SK-N-SH (cell line): ENCODE measurements at regions not wholly inside any gene's neighbourhood (a gene's known extent, or its start where the extent isn't known, plus 50 kb on each side); places are given as distances from the start of the nearest gene placed in this dataset.
A peak's percentile ranks its signal among the peaks of the same experiment; 100 is the strongest.

ENCODE experiments used
- CTCF ChIA-PET: fragments of 300-600, 350-600 bp; formaldehyde crosslinking; extraction: SDS; loops from one replicate; lab custom pipeline; 2021; lab: Yijun Ruan, JAX
- POLR2A ChIA-PET: fragments of 350-600 bp; sonication (Branson Sonifier 250); formaldehyde crosslinking; extraction: SDS; loops from one replicate; lab custom pipeline; 2020; ENCODE audit warnings: antibody characterized with exemption, inconsistent platforms; lab: Yijun Ruan, JAX
- DNase-seq: peaks from one replicate; pipeline ENCODE4 v3.0.0; 2012
- H2AFZ ChIP-seq: fragments of 200-600 bp; sonication (generic); 2 replicates; pipeline ENCODE4 v1.8.1; 2016; ENCODE audit warnings: antibody characterized with exemption, mild to moderate bottlenecking, low read depth
- H3F3A ChIP-seq: fragments of 200-600 bp; sonication (generic); replicated peaks from 2 replicates; pipeline ENCODE3; 2016; ENCODE audit warnings: antibody characterized with exemption, mild to moderate bottlenecking; ENCODE audit not compliant: insufficient read depth
- H3K27ac ChIP-seq, 2 experiments: fragments of 200-500 bp in 1 of 2; fragments of 200-600 bp in 1 of 2; sonication (Bioruptor generic) in 1 of 2; sonication (generic), shearing (Covaris generic) in 1 of 2; 2 replicates each; pipeline versions ENCODE4 v1.5.1 to v1.6.1; 2014 to 2016; ENCODE audit warnings: low read depth in 2 of 2, inconsistent platforms in 1 of 2, low read length in 1 of 2, mild to moderate bottlenecking in 1 of 2, mixed read lengths in 1 of 2
- H3K27me3 ChIP-seq: fragments of 200-600 bp; sonication (generic), shearing (Covaris generic); 2 replicates; pipeline ENCODE4 v1.6.1; 2016; ENCODE audit warnings: mixed run types; ENCODE audit not compliant: insufficient read depth
- H3K36me3 ChIP-seq, 2 experiments: fragments of 200-500 bp in 1 of 2; fragments of 200-600 bp in 1 of 2; sonication (Bioruptor generic) in 1 of 2; sonication (generic) in 1 of 2; replicated peaks in 1 of 2; 2 replicates each; pipeline versions ENCODE3 to v1.5.1; 2014 to 2016; ENCODE audit warnings: low read length in 1 of 2, mild to moderate bottlenecking in 1 of 2; ENCODE audit not compliant: insufficient read depth in 2 of 2, control insufficient read depth in 1 of 2
- H3K4me1 ChIP-seq, 2 experiments: fragments of 200-500 bp in 1 of 2; fragments of 200-600 bp in 1 of 2; sonication (Bioruptor generic) in 1 of 2; sonication (generic), shearing (Covaris generic) in 1 of 2; 2 replicates each; pipeline versions ENCODE4 v1.5.1 to v1.6.1; 2014 to 2016; ENCODE audit warnings: low read depth in 1 of 2, low read length in 1 of 2, mixed run types in 1 of 2; ENCODE audit not compliant: insufficient read depth in 2 of 2, control insufficient read depth in 1 of 2
- H3K4me2 ChIP-seq: fragments of 200-600 bp; sonication (generic), shearing (Covaris generic); 2 replicates; pipeline ENCODE4 v1.6.1; 2017; ENCODE audit warnings: mixed run types
- H3K4me3 ChIP-seq, 2 experiments: fragments of 200-500 bp in 1 of 2; fragments of 200-600 bp in 1 of 2; sonication (Bioruptor generic) in 1 of 2; sonication (generic), shearing (Covaris generic) in 1 of 2; 2 replicates each; pipeline versions ENCODE4 v1.5.1 to v1.8.1; 2014 to 2016; ENCODE audit warnings: low read depth in 2 of 2, inconsistent platforms in 1 of 2, low read length in 1 of 2, mild to moderate bottlenecking in 1 of 2, mixed read lengths in 1 of 2, moderate library complexity in 1 of 2
- H3K79me2 ChIP-seq: fragments of 200-600 bp; sonication (generic); 2 replicates; pipeline ENCODE4 v1.8.1; 2017; ENCODE audit warnings: mild to moderate bottlenecking; ENCODE audit not compliant: insufficient read depth
- H3K9ac ChIP-seq: fragments of 200-600 bp; sonication (generic); 2 replicates; pipeline ENCODE4 v1.6.1; 2017; ENCODE audit warnings: mixed run types
- H3K9me2 ChIP-seq: fragments of 200-600 bp; sonication (generic); 2 replicates; pipeline ENCODE4 v1.6.1; 2017; ENCODE audit warnings: mixed run types
- H3K9me3 ChIP-seq: fragments of 200-600 bp; sonication (generic); 2 replicates; pipeline ENCODE4 v1.6.1; 2017; ENCODE audit warnings: mixed run types, mild to moderate bottlenecking, moderate library complexity
- H4K20me1 ChIP-seq: fragments of 200-600 bp; sonication (generic); 2 replicates; pipeline ENCODE4 v1.6.1; 2017; ENCODE audit warnings: mild to moderate bottlenecking, mixed run types; ENCODE audit not compliant: insufficient read depth
- CHD2 ChIP-seq: fragments of 150-350 bp; IDR thresholded peaks from 2 replicates; pipeline ENCODE4 v1.6.1; 2018; ENCODE audit warnings: low read length; ENCODE audit not compliant: partially characterized antibody
- ELF1 ChIP-seq: IDR thresholded peaks from 2 replicates; pipeline ENCODE4 v1.4.0; 2012
- EZH2phosphoT487 ChIP-seq: fragments of 200-600 bp; sonication (generic); IDR thresholded peaks from 2 replicates; pipeline ENCODE4 v1.6.1; 2017; ENCODE audit warnings: low read depth, mixed run types, mild to moderate bottlenecking, antibody characterized with exemption, moderate library complexity, borderline replicate concordance
- FOSL2 ChIP-seq: IDR thresholded peaks from 2 replicates; pipeline ENCODE4 v1.4.0; 2012; ENCODE audit warnings: low read depth, mild to moderate bottlenecking, moderate library complexity, borderline replicate concordance
- JUND ChIP-seq: IDR thresholded peaks from 2 replicates; pipeline ENCODE4 v1.4.0; 2012
- NRF1 ChIP-seq: IDR thresholded peaks from 2 replicates; pipeline ENCODE4 v1.6.1; 2012; ENCODE audit warnings: low read depth, mild to moderate bottlenecking, low read length
- RFX5 ChIP-seq: IDR thresholded peaks from 2 replicates; pipeline ENCODE4 v1.6.1; 2012; ENCODE audit warnings: mild to moderate bottlenecking, improper control_type of control experiment, low read length
- SIN3A ChIP-seq: IDR thresholded peaks from 2 replicates; pipeline ENCODE4 v1.6.1; 2012; ENCODE audit warnings: low read depth, mild to moderate bottlenecking, low read length, moderate library complexity, borderline replicate concordance
- TCF12 ChIP-seq: IDR thresholded peaks from 2 replicates; pipeline ENCODE4 v1.4.0; 2012
- TEAD4 ChIP-seq: IDR thresholded peaks from 2 replicates; pipeline ENCODE4 v1.4.0; 2012; ENCODE audit warnings: mild to moderate bottlenecking, borderline replicate concordance; ENCODE audit not compliant: insufficient read depth
- WGBS: methylation state at CpG from one replicate; pipeline ENCODE4 v1.1.6; 2017; ENCODE audit warnings: low lambda C conversion rate; 5-methylcytosine and 5-hydroxymethylcytosine counted together
- TF ChIP-seq, protein P1 (sequence below): IDR thresholded peaks from 2 replicates; pipeline ENCODE4; 2012
- TF ChIP-seq, protein P2 (sequence below): IDR thresholded peaks from 2 replicates; pipeline ENCODE4 v1.4.0; 2012; ENCODE audit warnings: low read depth
- TF ChIP-seq, protein P3 (sequence below): fragments of 200-600 bp; sonication (generic); IDR thresholded peaks from 2 replicates; pipeline ENCODE4 v1.6.1; 2017; ENCODE audit warnings: antibody characterized with exemption, mild to moderate bottlenecking, moderate library complexity

DNA sequence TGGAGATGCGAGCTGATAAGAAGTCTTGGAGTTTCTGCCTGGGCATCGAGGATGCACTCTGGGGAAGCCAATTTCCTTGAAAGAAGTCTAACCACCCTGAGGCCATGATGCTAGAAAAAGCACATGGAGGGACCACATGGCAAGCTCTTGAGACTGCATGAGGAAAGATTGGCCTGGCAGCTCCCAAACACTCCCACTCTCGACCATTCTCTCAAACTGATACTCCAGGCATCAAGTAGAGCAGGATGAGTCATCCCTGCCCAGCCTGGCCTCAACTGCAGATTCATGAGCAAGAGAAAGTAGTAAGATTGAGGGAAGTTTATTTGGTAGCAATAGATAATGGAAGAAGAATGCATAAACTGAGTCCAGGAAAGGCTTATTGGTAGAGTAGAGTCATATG lies 194.3 kb downstream of the KIF18A start:
- Histone ChIP-seq H3K4me1 (peaks cover 0 to 4% of the 10 kb centered on the region in 2 experiments; a peak in 1 of 4 replicates), H3K27ac (peak overlapping the region in 1 of 2 experiments; percentile 58; a peak in 2 of 4 replicates), H3K4me2 (0 out of 2 replicates have a peak overlapping the region, but pooled peaks have one; percentile 12), H3K9ac (no peak overlapping the region), H3K27me3 (no peaks in the 10 kb centered on the region), H3K36me3 (no peaks in the 10 kb centered on the region), H3K9me2 (no peaks in the 10 kb centered on the region), H3K79me2 (no peaks in the 10 kb centered on the region), H3K9me3 (no peaks in the 10 kb centered on the region), H3K4me3 (no peak overlapping the region), H4K20me1 (no peaks in the 10 kb centered on the region), H2AFZ (peak overlapping the region; percentile 54; the same call in 1 of the 2 replicates), H3F3A (peaks cover 10% of the 10 kb centered on the region)
- WGBS: 35% methylated on average over 3 of the region's 3 CpGs
- no peak for DNase-seq
- ChIA-PET POLR2A (no interaction called here), CTCF (no interaction called here)
- TF ChIP-seq NRF1 (no peak), SIN3A (no peak), ELF1 (no peak), EZH2phosphoT487 (no peak), JUND (peak; percentile 73), TCF12 (0 out of 2 replicates have a peak, but pooled peaks have one; percentile 6), CHD2 (no peak), FOSL2 (peak; percentile 74)
- TF ChIP-seq, protein P1, sequence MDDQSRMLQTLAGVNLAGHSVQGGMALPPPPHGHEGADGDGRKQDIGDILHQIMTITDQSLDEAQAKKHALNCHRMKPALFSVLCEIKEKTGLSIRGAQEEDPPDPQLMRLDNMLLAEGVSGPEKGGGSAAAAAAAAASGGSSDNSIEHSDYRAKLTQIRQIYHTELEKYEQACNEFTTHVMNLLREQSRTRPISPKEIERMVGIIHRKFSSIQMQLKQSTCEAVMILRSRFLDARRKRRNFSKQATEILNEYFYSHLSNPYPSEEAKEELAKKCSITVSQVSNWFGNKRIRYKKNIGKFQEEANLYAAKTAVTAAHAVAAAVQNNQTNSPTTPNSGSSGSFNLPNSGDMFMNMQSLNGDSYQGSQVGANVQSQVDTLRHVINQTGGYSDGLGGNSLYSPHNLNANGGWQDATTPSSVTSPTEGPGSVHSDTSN: no peak; the same call in 1 of the 2 replicates
- TF ChIP-seq, protein P2, sequence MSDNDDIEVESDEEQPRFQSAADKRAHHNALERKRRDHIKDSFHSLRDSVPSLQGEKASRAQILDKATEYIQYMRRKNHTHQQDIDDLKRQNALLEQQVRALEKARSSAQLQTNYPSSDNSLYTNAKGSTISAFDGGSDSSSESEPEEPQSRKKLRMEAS: peak; percentile 86

DNA sequence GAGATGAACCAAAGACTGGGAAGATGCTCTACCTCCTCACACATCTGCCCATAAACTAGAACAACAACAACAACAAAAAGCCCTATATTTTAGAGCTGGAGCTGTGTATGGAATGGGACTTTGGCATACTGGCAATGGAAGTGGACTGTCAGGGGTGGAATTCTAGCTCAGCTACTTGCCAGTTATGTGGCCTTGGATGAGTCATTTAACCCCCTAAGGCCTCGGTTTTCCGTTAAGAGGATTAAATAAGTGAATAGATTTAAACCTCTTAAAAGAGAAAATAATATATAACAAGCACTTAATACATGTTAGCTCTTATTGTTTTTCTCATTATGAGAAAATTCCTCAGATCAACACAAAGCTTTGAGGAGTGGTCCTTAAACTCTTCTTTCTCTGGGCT lies 195.0 kb downstream of the KIF18A start:
- Histone ChIP-seq H3K27me3 (no peaks in the 10 kb centered on the region), H3K36me3 (no peaks in the 10 kb centered on the region), H3K4me2 (no peak overlapping the region), H3K79me2 (no peaks in the 10 kb centered on the region), H3K4me3 (no peak overlapping the region), H3K27ac (peak overlapping the region in 1 of 2 experiments; percentile 58; a peak in 2 of 4 replicates), H3F3A (peaks cover 10% of the 10 kb centered on the region), H3K9me2 (no peaks in the 10 kb centered on the region), H3K9ac (no peak overlapping the region)
- DNase-seq: no peak
- 30% methylated on average over 2 of the region's 2 CpGs for WGBS
- CTCF ChIA-PET: no interaction called here
- TF ChIP-seq, protein P3, sequence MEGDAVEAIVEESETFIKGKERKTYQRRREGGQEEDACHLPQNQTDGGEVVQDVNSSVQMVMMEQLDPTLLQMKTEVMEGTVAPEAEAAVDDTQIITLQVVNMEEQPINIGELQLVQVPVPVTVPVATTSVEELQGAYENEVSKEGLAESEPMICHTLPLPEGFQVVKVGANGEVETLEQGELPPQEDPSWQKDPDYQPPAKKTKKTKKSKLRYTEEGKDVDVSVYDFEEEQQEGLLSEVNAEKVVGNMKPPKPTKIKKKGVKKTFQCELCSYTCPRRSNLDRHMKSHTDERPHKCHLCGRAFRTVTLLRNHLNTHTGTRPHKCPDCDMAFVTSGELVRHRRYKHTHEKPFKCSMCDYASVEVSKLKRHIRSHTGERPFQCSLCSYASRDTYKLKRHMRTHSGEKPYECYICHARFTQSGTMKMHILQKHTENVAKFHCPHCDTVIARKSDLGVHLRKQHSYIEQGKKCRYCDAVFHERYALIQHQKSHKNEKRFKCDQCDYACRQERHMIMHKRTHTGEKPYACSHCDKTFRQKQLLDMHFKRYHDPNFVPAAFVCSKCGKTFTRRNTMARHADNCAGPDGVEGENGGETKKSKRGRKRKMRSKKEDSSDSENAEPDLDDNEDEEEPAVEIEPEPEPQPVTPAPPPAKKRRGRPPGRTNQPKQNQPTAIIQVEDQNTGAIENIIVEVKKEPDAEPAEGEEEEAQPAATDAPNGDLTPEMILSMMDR: no peak
- TF ChIP-seq FOSL2 (peak; percentile 37; the same call in 1 of the 2 replicates), TEAD4 (no peak), JUND (peak; percentile 15; the same call in 1 of the 2 replicates), RFX5 (no peak), TCF12 (0 out of 2 replicates have a peak, but pooled peaks have one; percentile 4)
- TF ChIP-seq, all 33 proteins: peak for 3
- Histone ChIP-seq H3K9me3 (no peaks in the 10 kb centered on the region), H4K20me1 (no peaks in the 10 kb centered on the region), H3K4me1 (peaks cover 0 to 5% of the 10 kb centered on the region in 2 experiments; a peak in 2 of 4 replicates), H2AFZ (peak overlapping the region; percentile 54; the same call in 1 of the 2 replicates)
- POLR2A ChIA-PET: no interaction called here
